AG09319 (cell line): ENCODE measurements at regions not wholly inside any gene's neighbourhood (a gene's known extent, or its start where the extent isn't known, plus 50 kb on each side); places are given as distances from the start of the nearest gene placed in this dataset.
A peak's percentile ranks its signal among the peaks of the same experiment; 100 is the strongest.
"Not testable (repeated sequence)": the region's sequence is repeated elsewhere in the genome, so short reads cannot be mapped to it uniquely, and the experiment has no call there.

Experiments
- DNase-seq: peaks from one replicate; pipeline ENCODE4 v3.0.0-alpha.2; 2010; ENCODE audit warnings: low read depth; ENCODE audit errors: extremely low read depth
- CTCF ChIP-seq: IDR thresholded peaks from 2 replicates; pipeline ENCODE4 v1.5.1; 2011; ENCODE audit warnings: low read depth, mild to moderate bottlenecking, inconsistent platforms, low read length, moderate library complexity

- TF ChIP-seq CTCF = no peak
- no peak for DNase-seq
These were observed 257.4 kb upstream of the USP25 start for GRCh38 chr21:15472108-15473040.

GRCh38 chr21:15477773-15478172 lies 252.0 kb upstream of the USP25 start:
- DNase-seq = not testable (repeated sequence)

- no peak for TF ChIP-seq CTCF
- DNase-seq = no peak
These were observed 249.6 kb upstream of the USP25 start for GRCh38 chr21:15480160-15480559.

GRCh38 chr21:15483138-15483780 lies 246.5 kb upstream of the USP25 start:
- TF ChIP-seq CTCF = peak; percentile 97
- peak; percentile 69 for DNase-seq

- DNase-seq = no peak
- no peak for TF ChIP-seq CTCF
These were observed 243.2 kb upstream of the USP25 start for GRCh38 chr21:15486460-15487195.

GRCh38 chr21:15487196-15487550 lies 242.6 kb upstream of the USP25 start:
- no peak for DNase-seq

GRCh38 chr21:15491100-15491499 lies 238.7 kb upstream of the USP25 start:
- DNase-seq = no peak
- TF ChIP-seq CTCF = no peak

More at GRCh38 chr21:15487196-15487550, 242.6 kb upstream of the USP25 start:
- no peak for TF ChIP-seq CTCF
